Breast epithelium (tissue), 3 donors: ENCODE measurements at regions not wholly inside any gene's neighbourhood (a gene's known extent, or its start where the extent isn't known, plus 50 kb on each side); places are given as distances from the start of the nearest gene placed in this dataset.

ENCODE experiments used
- POLR2A ChIP-seq: fragments of 450-650 bp; IDR thresholded peaks from one replicate; pipeline ENCODE4 v1.6.1; 2016; ENCODE audit warnings: antibody characterized with exemption, mild to moderate bottlenecking, moderate library complexity
- TF ChIP-seq, protein P1 (sequence below), 3 donors: fragments of 450-650 bp; IDR thresholded peaks; one replicate each; pipeline ENCODE4 v1.5.1; 2016 to 2017; ENCODE audit warnings: antibody characterized with exemption in 3 of 3, mild to moderate bottlenecking in 3 of 3, moderate library complexity in 3 of 3

DNA sequence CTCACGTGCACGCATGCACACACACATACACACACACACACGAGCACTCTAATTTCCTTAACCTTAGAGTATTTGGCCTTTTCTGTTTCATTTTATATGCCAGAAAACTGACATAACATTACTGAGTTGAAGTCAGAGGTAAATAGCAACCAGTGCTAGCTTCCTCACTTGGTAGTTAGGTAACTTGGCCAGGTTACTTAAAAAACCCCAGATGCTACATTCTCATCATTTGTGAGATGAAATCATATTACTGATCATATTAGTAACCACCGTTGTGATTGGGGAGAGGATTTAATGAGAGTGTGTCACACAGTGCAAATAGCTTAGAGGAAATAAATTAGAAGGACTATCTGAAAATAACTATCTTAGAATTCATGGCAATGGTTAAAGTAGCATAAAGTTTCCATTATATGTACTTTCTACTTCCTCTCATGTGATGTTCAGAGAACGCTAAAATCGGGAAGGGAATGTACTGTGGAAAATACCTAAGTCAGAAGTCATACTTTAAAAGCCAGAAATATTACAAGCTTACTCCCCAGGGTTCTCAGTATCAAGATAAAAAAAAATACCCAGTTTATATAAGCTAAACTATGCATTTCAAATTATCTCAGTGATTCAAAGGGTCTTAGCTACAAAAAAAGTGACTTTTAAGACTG lies 120.5 kb downstream of the TUSC1 start:
- no peak for TF ChIP-seq POLR2A
- TF ChIP-seq, protein P1, sequence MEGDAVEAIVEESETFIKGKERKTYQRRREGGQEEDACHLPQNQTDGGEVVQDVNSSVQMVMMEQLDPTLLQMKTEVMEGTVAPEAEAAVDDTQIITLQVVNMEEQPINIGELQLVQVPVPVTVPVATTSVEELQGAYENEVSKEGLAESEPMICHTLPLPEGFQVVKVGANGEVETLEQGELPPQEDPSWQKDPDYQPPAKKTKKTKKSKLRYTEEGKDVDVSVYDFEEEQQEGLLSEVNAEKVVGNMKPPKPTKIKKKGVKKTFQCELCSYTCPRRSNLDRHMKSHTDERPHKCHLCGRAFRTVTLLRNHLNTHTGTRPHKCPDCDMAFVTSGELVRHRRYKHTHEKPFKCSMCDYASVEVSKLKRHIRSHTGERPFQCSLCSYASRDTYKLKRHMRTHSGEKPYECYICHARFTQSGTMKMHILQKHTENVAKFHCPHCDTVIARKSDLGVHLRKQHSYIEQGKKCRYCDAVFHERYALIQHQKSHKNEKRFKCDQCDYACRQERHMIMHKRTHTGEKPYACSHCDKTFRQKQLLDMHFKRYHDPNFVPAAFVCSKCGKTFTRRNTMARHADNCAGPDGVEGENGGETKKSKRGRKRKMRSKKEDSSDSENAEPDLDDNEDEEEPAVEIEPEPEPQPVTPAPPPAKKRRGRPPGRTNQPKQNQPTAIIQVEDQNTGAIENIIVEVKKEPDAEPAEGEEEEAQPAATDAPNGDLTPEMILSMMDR (IDR thresholded peaks at IDR 0.05) = no peak
